Panc1 (cell line): ENCODE measurements at regions not wholly inside any gene's neighbourhood (a gene's known extent, or its start where the extent isn't known, plus 50 kb on each side); places are given as distances from the start of the nearest gene placed in this dataset.

Experiments
- CTCF ChIP-seq: fragments of 450-650 bp; IDR thresholded peaks from 2 replicates; pipeline ENCODE4 v1.5.1; 2017; ENCODE audit warnings: mild to moderate bottlenecking
- POLR2AphosphoS5 ChIP-seq: IDR thresholded peaks from 2 replicates; pipeline ENCODE4 v1.6.1; 2012; ENCODE audit warnings: mild to moderate bottlenecking, low read depth, low read length, moderate library complexity
- REST ChIP-seq, 2 experiments: IDR thresholded peaks; 2 replicates each; pipeline ENCODE4 v1.6.1; 2011 to 2012; ENCODE audit warnings: low read depth in 2 of 2, control low read depth in 1 of 2, low read length in 1 of 2, mild to moderate bottlenecking in 1 of 2, moderate library complexity in 1 of 2; ENCODE audit not compliant: insufficient read depth in 1 of 2
- SIN3A ChIP-seq: IDR thresholded peaks from 2 replicates; pipeline ENCODE4 v1.6.1; 2012; ENCODE audit warnings: low read depth, mild to moderate bottlenecking, low read length, moderate library complexity, borderline replicate concordance; ENCODE audit not compliant: insufficient read depth
- TCF7L2 ChIP-seq: IDR thresholded peaks from 2 replicates; pipeline ENCODE4 v1.6.1; 2011; ENCODE audit warnings: mild to moderate bottlenecking, low read depth, low read length, inconsistent platforms

GRCh38 chr4:134777606-134778005 lies 576.0 kb upstream of the PABPC4L start:
- TF ChIP-seq POLR2AphosphoS5: no peak
- TF ChIP-seq CTCF: no peak; the same call in 1 of the 2 replicates
- no peak for TF ChIP-seq SIN3A
- TF ChIP-seq TCF7L2: no peak
- TF ChIP-seq REST (IDR thresholded peaks at IDR 0.05; ENCODE audit: insufficient read depth in 1 of 2, low read depth in 2 of 2, low read length in 1 of 2): no peak
